Endodermal cell (in vitro differentiated cells): ENCODE measurements at regions not wholly inside any gene's neighbourhood (a gene's known extent, or its start where the extent isn't known, plus 50 kb on each side); places are given as distances from the start of the nearest gene placed in this dataset.
"Not testable (repeated sequence)": the region's sequence is repeated elsewhere in the genome, so short reads cannot be mapped to it uniquely, and the experiment has no call there.

Experiments used
- DNase-seq: peaks from one replicate; pipeline ENCODE4 v3.0.0-alpha.2; 2017
- H3K27ac ChIP-seq: 2 replicates; pipeline ENCODE4 v1.5.1; 2013; ENCODE audit warnings: mild to moderate bottlenecking, low read depth, low read length, moderate library complexity
- H3K27me3 ChIP-seq: 2 replicates; pipeline ENCODE4 v1.6.1; 2013; ENCODE audit warnings: mild to moderate bottlenecking, low read length, moderate library complexity; ENCODE audit not compliant: insufficient read depth, control insufficient read depth, poor library complexity, severe bottlenecking
- H3K36me3 ChIP-seq: 2 replicates; pipeline ENCODE4 v1.7.0; 2013; ENCODE audit warnings: mild to moderate bottlenecking, low read length, moderate library complexity; ENCODE audit not compliant: control insufficient read depth, insufficient read depth
- H3K4me1 ChIP-seq: one replicate; pipeline ENCODE4 v1.7.0; 2013; ENCODE audit warnings: low read length; ENCODE audit not compliant: control insufficient read depth, insufficient read depth
- H3K4me3 ChIP-seq: 2 replicates; pipeline ENCODE4 v1.5.1; 2013; ENCODE audit warnings: mild to moderate bottlenecking, low read length, moderate library complexity
- H3K9ac ChIP-seq: 2 replicates; pipeline ENCODE4 v1.6.1; 2013; ENCODE audit warnings: mild to moderate bottlenecking, low read length, moderate library complexity; ENCODE audit not compliant: poor library complexity, severe bottlenecking; ENCODE audit errors: extremely low read depth
- H3K9me3 ChIP-seq: 2 replicates; pipeline ENCODE4 v1.6.1; 2013; ENCODE audit warnings: mild to moderate bottlenecking, low read length, moderate library complexity; ENCODE audit not compliant: control insufficient read depth
- H3K27ac Mint-ChIP-seq: 2 replicates; pipeline ENCODE4 v1.8.0; 2020; ENCODE audit warnings: mixed read lengths
- H3K27me3 Mint-ChIP-seq: 2 replicates; pipeline ENCODE4 v1.8.0; 2021; ENCODE audit warnings: mild to moderate bottlenecking, mixed read lengths; ENCODE audit not compliant: insufficient read depth
- H3K36me3 Mint-ChIP-seq: 2 replicates; pipeline ENCODE4 v1.8.0; 2020; ENCODE audit warnings: low read depth, mixed read lengths
- H3K4me1 Mint-ChIP-seq: 2 replicates; pipeline ENCODE4 v1.8.0; 2020; ENCODE audit warnings: mixed read lengths
- H3K4me3 Mint-ChIP-seq: 2 replicates; pipeline ENCODE4 v1.8.0; 2020; ENCODE audit warnings: mild to moderate bottlenecking, moderate library complexity, mixed read lengths
- H3K9me3 Mint-ChIP-seq: 2 replicates; pipeline ENCODE4 v1.8.0; 2020; ENCODE audit warnings: mild to moderate bottlenecking, mixed read lengths
- WGBS, 2 experiments: methylation state at CpG; one replicate each; pipeline versions ENCODE4 v1.1.5 to v1.1.7; 2013; ENCODE audit warnings: missing lambda C conversion rate in 2 of 2, mixed read lengths in 1 of 2; ENCODE audit not compliant: insufficient coverage in 1 of 2, insufficient read length in 1 of 2; 5-methylcytosine and 5-hydroxymethylcytosine counted together
- TF ChIP-seq, protein P1 (sequence below): fragments of 200-600 bp; sonication (generic); conservative IDR thresholded peaks from 2 replicates; pipeline ENCODE4 v1.5.0; 2021; ENCODE audit warnings: antibody characterized with exemption, mild to moderate bottlenecking

- H3K4me3 ChIP-seq, result no peak overlapping the region
- H3K4me3 Mint-ChIP-seq, result no peak overlapping the region
- no peaks in the 10 kb centered on the region for H3K9me3 ChIP-seq
- H3K9ac ChIP-seq, result no peak overlapping the region
- peaks cover 62% of the 10 kb centered on the region for H3K4me1 Mint-ChIP-seq
- H3K27ac ChIP-seq, result no peak overlapping the region
- H3K36me3 Mint-ChIP-seq, result no peaks in the 10 kb centered on the region
- peak; percentile 38 for DNase-seq
- H3K9me3 Mint-ChIP-seq, result no peaks in the 10 kb centered on the region
- H3K4me1 ChIP-seq, result peaks cover 24% of the 10 kb centered on the region
- no peaks in the 10 kb centered on the region for H3K27me3 ChIP-seq
- H3K27me3 Mint-ChIP-seq, result peaks cover 8% of the 10 kb centered on the region
- H3K27ac Mint-ChIP-seq, result no peak overlapping the region
- TF ChIP-seq, protein P1, sequence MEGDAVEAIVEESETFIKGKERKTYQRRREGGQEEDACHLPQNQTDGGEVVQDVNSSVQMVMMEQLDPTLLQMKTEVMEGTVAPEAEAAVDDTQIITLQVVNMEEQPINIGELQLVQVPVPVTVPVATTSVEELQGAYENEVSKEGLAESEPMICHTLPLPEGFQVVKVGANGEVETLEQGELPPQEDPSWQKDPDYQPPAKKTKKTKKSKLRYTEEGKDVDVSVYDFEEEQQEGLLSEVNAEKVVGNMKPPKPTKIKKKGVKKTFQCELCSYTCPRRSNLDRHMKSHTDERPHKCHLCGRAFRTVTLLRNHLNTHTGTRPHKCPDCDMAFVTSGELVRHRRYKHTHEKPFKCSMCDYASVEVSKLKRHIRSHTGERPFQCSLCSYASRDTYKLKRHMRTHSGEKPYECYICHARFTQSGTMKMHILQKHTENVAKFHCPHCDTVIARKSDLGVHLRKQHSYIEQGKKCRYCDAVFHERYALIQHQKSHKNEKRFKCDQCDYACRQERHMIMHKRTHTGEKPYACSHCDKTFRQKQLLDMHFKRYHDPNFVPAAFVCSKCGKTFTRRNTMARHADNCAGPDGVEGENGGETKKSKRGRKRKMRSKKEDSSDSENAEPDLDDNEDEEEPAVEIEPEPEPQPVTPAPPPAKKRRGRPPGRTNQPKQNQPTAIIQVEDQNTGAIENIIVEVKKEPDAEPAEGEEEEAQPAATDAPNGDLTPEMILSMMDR, result no peak
- WGBS, 2 experiments, result 67 to 75% methylated on average over 4 to 6 of the region's 6 CpGs
- H3K36me3 ChIP-seq, result no peaks in the 10 kb centered on the region
Measured at GRCh38 chr7:131627735-131628190, 71.3 kb upstream of the PODXL start.

- H3K4me3 Mint-ChIP-seq, result no peak overlapping the region
- Histone ChIP-seq H3K27ac (no peak overlapping the region), H3K9me3 (no peaks in the 10 kb centered on the region), H3K27me3 (no peaks in the 10 kb centered on the region), H3K9ac (no peak overlapping the region), H3K4me1 (peaks cover 30% of the 10 kb centered on the region), H3K4me3 (no peak overlapping the region), H3K36me3 (no peaks in the 10 kb centered on the region)
- peak; percentile 43 for DNase-seq
- peaks cover 73% of the 10 kb centered on the region for H3K4me1 Mint-ChIP-seq
- WGBS, 2 experiments, result 89% methylated on average over 6 of the region's 6 CpGs; no CpG with 5 or more reads in 1 of the 2 experiments
- no peaks in the 10 kb centered on the region for H3K36me3 Mint-ChIP-seq
- peaks cover 8% of the 10 kb centered on the region for H3K27me3 Mint-ChIP-seq
- TF ChIP-seq, protein P1, result no peak
- no peaks in the 10 kb centered on the region for H3K9me3 Mint-ChIP-seq
- H3K27ac Mint-ChIP-seq, result no peak overlapping the region
Measured at GRCh38 chr7:131626643-131627042, 70.2 kb upstream of the PODXL start.

DNA sequence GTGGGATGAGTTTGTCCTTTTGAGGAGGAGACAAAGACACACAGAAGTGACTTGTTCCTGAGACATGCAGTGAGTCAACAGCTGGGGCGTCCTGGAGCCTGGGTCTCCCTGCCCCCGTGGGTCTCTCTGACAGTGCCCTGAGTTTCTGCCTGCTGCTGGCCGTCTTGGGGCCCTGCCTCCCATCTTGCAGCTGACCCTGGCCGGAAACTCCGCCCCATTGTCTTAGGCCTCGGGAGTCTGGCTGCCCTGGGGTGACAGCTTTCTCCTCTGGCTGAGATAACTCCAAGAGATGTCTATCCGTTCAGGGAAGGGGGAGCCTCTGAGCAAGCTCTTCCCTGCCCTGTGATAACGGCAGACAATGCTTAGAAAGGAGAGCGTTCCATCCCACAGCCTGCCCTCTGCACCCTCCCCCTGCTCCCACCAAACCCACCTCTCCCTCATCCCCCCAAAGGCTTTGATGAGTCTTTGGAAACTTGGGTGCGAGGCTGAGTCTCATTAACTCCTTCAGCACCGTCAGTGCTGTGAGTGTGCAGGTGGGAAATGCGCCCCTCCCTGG lies 69.5 kb upstream of the PODXL start:
- H3K27me3 Mint-ChIP-seq, result peaks cover 8% of the 10 kb centered on the region
- H3K9me3 Mint-ChIP-seq, result no peaks in the 10 kb centered on the region
- H3K4me1 Mint-ChIP-seq, result peaks cover 78% of the 10 kb centered on the region
- peak overlapping the region; percentile 94 for H3K27ac Mint-ChIP-seq
- H3K36me3 Mint-ChIP-seq, result no peaks in the 10 kb centered on the region
- H3K4me3 Mint-ChIP-seq, result peak overlapping the region; percentile 35
- TF ChIP-seq, protein P1, result peak; percentile 56
- H3K36me3 ChIP-seq, result no peaks in the 10 kb centered on the region
- no peaks in the 10 kb centered on the region for H3K9me3 ChIP-seq
- H3K4me3 ChIP-seq, result no peak overlapping the region
- H3K27ac ChIP-seq, result no peak overlapping the region
- peak; percentile 96 for DNase-seq
- 13 to 18% methylated on average over 6 to 12 of the region's 12 CpGs for WGBS, 2 experiments
- H3K4me1 ChIP-seq, result peaks cover 32% of the 10 kb centered on the region
- no peak overlapping the region for H3K9ac ChIP-seq
- H3K27me3 ChIP-seq, result no peaks in the 10 kb centered on the region

- DNase-seq, H3K27ac ChIP-seq: not testable (repeated sequence)
- H3K27ac Mint-ChIP-seq, result peak overlapping the region; percentile 94
Measured at GRCh38 chr7:131625345-131625744, 68.9 kb upstream of the PODXL start.

More at GRCh38 chr7:131625345-131625744, 68.9 kb upstream of the PODXL start:
- H3K27me3 Mint-ChIP-seq, H3K9ac ChIP-seq, H3K27me3 ChIP-seq, H3K36me3 ChIP-seq, H3K36me3 Mint-ChIP-seq, H3K9me3 ChIP-seq, H3K4me3 ChIP-seq, H3K9me3 Mint-ChIP-seq: not testable (repeated sequence)
- H3K4me1 ChIP-seq, result peaks cover 38% of the 10 kb centered on the region
- H3K4me3 Mint-ChIP-seq, result peak overlapping the region; percentile 35
- H3K4me1 Mint-ChIP-seq, result peaks cover 82% of the 10 kb centered on the region
- 79 to 81% methylated on average over 8 to 9 of the region's 9 CpGs for WGBS, 2 experiments
